ENCODE measurements at regions not wholly inside any gene's neighbourhood (a gene's known extent, or its start where the extent isn't known, plus 50 kb on each side); places are given as distances from the start of the nearest gene placed in this dataset.
"Not testable (repeated sequence)": the region's sequence is repeated elsewhere in the genome, so short reads cannot be mapped to it uniquely, and the experiment has no call there.

GRCh38 chr3:10657339-10657738, 152.0 kb upstream of the ATP2B2 start:
- not testable (repeated sequence) for DNase-seq (ENCODE audit: low read depth in 2 of 2)

GRCh38 chr3:10665592-10665991, 150.4 kb upstream of the SLC6A11 start:
- no peak for DNase-seq (ENCODE audit: low read depth in 2 of 2)

GRCh38 chr3:10666621-10667020, 149.4 kb upstream of the SLC6A11 start:
- no peak for DNase-seq (ENCODE audit: low read depth in 2 of 2)

- DNase-seq (ENCODE audit: low read depth in 2 of 2) = no peak
These were observed 148.8 kb upstream of the SLC6A11 start for GRCh38 chr3:10667269-10667668.

GRCh38 chr3:10667901-10668476, 148.0 kb upstream of the SLC6A11 start:
- DNase-seq (ENCODE audit: low read depth in 2 of 2) = no peak

- no peak for DNase-seq (ENCODE audit: low read depth in 2 of 2)
These were observed 146.5 kb upstream of the SLC6A11 start for GRCh38 chr3:10669490-10670048.

- DNase-seq (ENCODE audit: low read depth in 2 of 2) = no peak
These were observed 143.6 kb upstream of the SLC6A11 start for GRCh38 chr3:10672422-10672821.

- DNase-seq (ENCODE audit: low read depth in 2 of 2) = no peak
These were observed 141.4 kb upstream of the SLC6A11 start for GRCh38 chr3:10674578-10674977.

- DNase-seq (ENCODE audit: low read depth in 2 of 2) = no peak
These were observed 139.1 kb upstream of the SLC6A11 start for GRCh38 chr3:10676905-10677304.

GRCh38 chr3:10678796-10679376, 137.1 kb upstream of the SLC6A11 start:
- no peak for DNase-seq (ENCODE audit: low read depth in 2 of 2)

- no peak for DNase-seq (ENCODE audit: low read depth in 2 of 2)
These were observed 135.2 kb upstream of the SLC6A11 start for GRCh38 chr3:10680796-10681195.

GRCh38 chr3:10682692-10683091, 133.3 kb upstream of the SLC6A11 start:
- DNase-seq (ENCODE audit: low read depth in 2 of 2) = no peak

GRCh38 chr3:10683106-10683505, 132.9 kb upstream of the SLC6A11 start:
- DNase-seq (ENCODE audit: low read depth in 2 of 2) = no peak

GRCh38 chr3:10688126-10688525, 127.9 kb upstream of the SLC6A11 start:
- no peak for DNase-seq (ENCODE audit: low read depth in 2 of 2)

GRCh38 chr3:10688548-10689172, 127.4 kb upstream of the SLC6A11 start:
- DNase-seq (ENCODE audit: low read depth in 2 of 2) = no peak

GRCh38 chr3:10692039-10692622, 123.9 kb upstream of the SLC6A11 start:
- DNase-seq (ENCODE audit: low read depth in 2 of 2) = no peak

- no peak for DNase-seq (ENCODE audit: low read depth in 2 of 2)
These were observed 122.6 kb upstream of the SLC6A11 start for GRCh38 chr3:10693457-10693856.

- DNase-seq (ENCODE audit: low read depth in 2 of 2) = no peak
These were observed 121.8 kb upstream of the SLC6A11 start for GRCh38 chr3:10694179-10694578.

GRCh38 chr3:10695186-10695585, 120.8 kb upstream of the SLC6A11 start:
- DNase-seq (ENCODE audit: low read depth in 2 of 2) = not testable (repeated sequence)

- DNase-seq (ENCODE audit: low read depth in 2 of 2) = no peak
These were observed 120.3 kb upstream of the SLC6A11 start for GRCh38 chr3:10695595-10696285.

GRCh38 chr3:10697918-10698317, 118.1 kb upstream of the SLC6A11 start:
- DNase-seq (ENCODE audit: low read depth in 2 of 2) = no peak

- no peak for DNase-seq (ENCODE audit: low read depth in 2 of 2)
These were observed 115.2 kb upstream of the SLC6A11 start for GRCh38 chr3:10700821-10701220.

Measured in stimulated activated CD8-positive, alpha-beta memory T cell treated with anti-CD3 and anti-CD28 coated beads, Interleukin-15, amount 100 ng/mL, for 48 hours (primary cell).